Activated CD8-positive, alpha-beta T cell treated with anti-CD3 and anti-CD28 coated beads for 36 hours (primary cell): ENCODE measurements at regions not wholly inside any gene's neighbourhood (a gene's known extent, or its start where the extent isn't known, plus 50 kb on each side); places are given as distances from the start of the nearest gene placed in this dataset.

Source experiments
- ATAC-seq: fragments of 200-7000 bp; cut with Tn5 transposase; one replicate; pipeline ENCODE4 v1.10.0; 2021; ENCODE audit warnings: mild to moderate bottlenecking, moderate library complexity
- CTCF ChIA-PET: fragments of 350-600 bp; sonication (Branson Sonifier 250); formaldehyde crosslinking; loops from one replicate; lab custom pipeline; 2021; ENCODE audit warnings: antibody characterized with exemption; lab: Charles Lee
- POLR2A ChIA-PET: fragments of 350-600 bp; sonication (Branson Sonifier 250); formaldehyde crosslinking; loops from one replicate; lab custom pipeline; 2021; ENCODE audit warnings: antibody characterized with exemption; lab: Charles Lee
- DNase-seq: peaks from one replicate; pipeline ENCODE4 v3.0.0-alpha.2; 2020
- H3K27ac Mint-ChIP-seq: one replicate; pipeline ENCODE4 v1.8.0; 2021; ENCODE audit warnings: mild to moderate bottlenecking, mixed read lengths
- H3K27me3 Mint-ChIP-seq: one replicate; pipeline ENCODE4 v1.8.0; 2021; ENCODE audit warnings: mixed read lengths
- H3K36me3 Mint-ChIP-seq: one replicate; pipeline ENCODE4 v1.8.0; 2021; ENCODE audit warnings: low read depth, mixed read lengths
- H3K4me1 Mint-ChIP-seq: one replicate; pipeline ENCODE4 v1.8.0; 2021; ENCODE audit warnings: low read depth, mixed read lengths
- H3K4me3 Mint-ChIP-seq: one replicate; pipeline ENCODE4 v1.8.0; 2021; ENCODE audit warnings: mild to moderate bottlenecking, moderate library complexity, mixed read lengths
- H3K9me3 Mint-ChIP-seq: one replicate; pipeline ENCODE4 v1.8.0; 2021; ENCODE audit warnings: mixed read lengths
- intact Hi-C: fragments of 100-400 bp; cut with micrococcal nuclease; formaldehyde crosslinking; loops from one replicate; pipeline ENCODE4 v1.10.0; 2022
- TF ChIP-seq, protein P1 (sequence below): fragments of 200-600 bp; IDR thresholded peaks from one replicate; pipeline ENCODE4 v1.8.0; 2022; ENCODE audit warnings: antibody characterized with exemption, mild to moderate bottlenecking

- CTCF ChIA-PET = no interaction called here
- TF ChIP-seq, protein P1, sequence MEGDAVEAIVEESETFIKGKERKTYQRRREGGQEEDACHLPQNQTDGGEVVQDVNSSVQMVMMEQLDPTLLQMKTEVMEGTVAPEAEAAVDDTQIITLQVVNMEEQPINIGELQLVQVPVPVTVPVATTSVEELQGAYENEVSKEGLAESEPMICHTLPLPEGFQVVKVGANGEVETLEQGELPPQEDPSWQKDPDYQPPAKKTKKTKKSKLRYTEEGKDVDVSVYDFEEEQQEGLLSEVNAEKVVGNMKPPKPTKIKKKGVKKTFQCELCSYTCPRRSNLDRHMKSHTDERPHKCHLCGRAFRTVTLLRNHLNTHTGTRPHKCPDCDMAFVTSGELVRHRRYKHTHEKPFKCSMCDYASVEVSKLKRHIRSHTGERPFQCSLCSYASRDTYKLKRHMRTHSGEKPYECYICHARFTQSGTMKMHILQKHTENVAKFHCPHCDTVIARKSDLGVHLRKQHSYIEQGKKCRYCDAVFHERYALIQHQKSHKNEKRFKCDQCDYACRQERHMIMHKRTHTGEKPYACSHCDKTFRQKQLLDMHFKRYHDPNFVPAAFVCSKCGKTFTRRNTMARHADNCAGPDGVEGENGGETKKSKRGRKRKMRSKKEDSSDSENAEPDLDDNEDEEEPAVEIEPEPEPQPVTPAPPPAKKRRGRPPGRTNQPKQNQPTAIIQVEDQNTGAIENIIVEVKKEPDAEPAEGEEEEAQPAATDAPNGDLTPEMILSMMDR = no peak
- H3K27me3 Mint-ChIP-seq = peaks cover 19% of the 10 kb centered on the region
These were observed 264.6 kb downstream of the ADGRD1 start for GRCh38 chr12:131218026-131218922.

DNA sequence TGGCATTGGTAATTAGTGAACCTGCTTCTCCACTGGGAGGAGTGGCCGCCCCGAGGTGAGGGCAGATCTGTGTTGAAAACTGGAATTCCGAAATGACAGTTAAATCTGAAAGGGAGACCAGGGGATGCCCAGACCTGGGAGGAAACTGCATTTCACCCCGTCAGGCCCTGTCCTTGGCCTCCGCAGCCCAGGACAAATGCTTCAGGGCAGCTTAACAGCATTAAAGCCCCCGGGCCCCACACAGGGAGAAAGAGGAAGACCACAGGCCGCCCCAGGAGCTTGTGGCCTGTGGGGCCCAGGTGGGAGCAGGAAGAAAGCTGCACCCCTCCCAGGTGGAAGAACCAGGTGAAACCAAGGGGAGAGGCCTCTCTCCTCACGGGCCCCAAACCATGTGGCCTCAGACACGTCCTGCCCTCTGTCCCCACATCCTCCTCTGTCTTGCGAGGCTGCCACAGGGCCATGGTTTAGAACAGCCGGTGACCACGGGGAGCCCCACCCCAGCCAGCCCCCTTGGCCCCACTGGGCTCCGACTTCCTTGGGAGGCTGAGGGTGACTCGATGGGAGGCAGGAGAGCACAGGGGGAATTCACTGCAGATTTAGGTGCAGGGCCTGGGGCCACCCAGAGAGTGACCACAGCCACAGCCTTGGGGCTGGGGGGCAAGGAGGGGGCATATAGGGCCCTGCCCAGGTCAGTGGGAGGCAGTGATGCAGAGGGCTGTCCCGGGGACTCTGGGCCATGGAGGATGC is 265.4 kb downstream of the ADGRD1 start:
- TF ChIP-seq, protein P1 = no peak
- DNase-seq (no peak), ATAC-seq (no peak)
- Mint-ChIP-seq H3K36me3 (no peaks in the 10 kb centered on the region), H3K4me1 (peaks cover 14% of the 10 kb centered on the region), H3K9me3 (no peaks in the 10 kb centered on the region), H3K27me3 (peaks cover 19% of the 10 kb centered on the region), H3K4me3 (no peak overlapping the region), H3K27ac (no peak overlapping the region)
- CTCF ChIA-PET = no interaction called here
- POLR2A ChIA-PET = interaction anchor here (1.0 kb wide), 1 partner anchor 8 kb away, joined by 3 read pairs; no protein-coding TSS in a partner anchor
- intact Hi-C loops = no loop called here

More at GRCh38 chr12:131218026-131218922, 264.6 kb downstream of the ADGRD1 start:
- no peak overlapping the region for H3K27ac Mint-ChIP-seq
- no peaks in the 10 kb centered on the region for H3K36me3 Mint-ChIP-seq
- H3K9me3 Mint-ChIP-seq = peaks cover under 1% of the 10 kb centered on the region
- intact Hi-C loops = no loop called here
- DNase-seq = no peak
- H3K4me1 Mint-ChIP-seq = peaks cover 14% of the 10 kb centered on the region
- H3K4me3 Mint-ChIP-seq = no peak overlapping the region
- ATAC-seq = no peak
- POLR2A ChIA-PET = no interaction called here

GRCh38 chr12:131219670-131220330 is 266.1 kb downstream of the ADGRD1 start:
- H3K4me1 Mint-ChIP-seq = peaks cover 14% of the 10 kb centered on the region
- intact Hi-C loops = no loop called here
- no peaks in the 10 kb centered on the region for H3K9me3 Mint-ChIP-seq

GRCh38 chr12:131220331-131220685 is 266.6 kb downstream of the ADGRD1 start:
- no peaks in the 10 kb centered on the region for H3K9me3 Mint-ChIP-seq
- no peaks in the 10 kb centered on the region for H3K36me3 Mint-ChIP-seq
- TF ChIP-seq, protein P1 = no peak
- H3K4me1 Mint-ChIP-seq = peaks cover 14% of the 10 kb centered on the region
- DNase-seq (no peak), ATAC-seq (no peak)
- H3K27me3 Mint-ChIP-seq = peaks cover 19% of the 10 kb centered on the region
- ChIA-PET CTCF (no interaction called here), POLR2A (interaction anchor here (1.0 kb wide), 1 partner anchor 9 kb away, joined by 3 read pairs; no protein-coding TSS in a partner anchor)
- H3K27ac Mint-ChIP-seq = no peak overlapping the region
- H3K4me3 Mint-ChIP-seq = no peak overlapping the region
- intact Hi-C loops = no loop called here

More at GRCh38 chr12:131219670-131220330, 266.1 kb downstream of the ADGRD1 start:
- TF ChIP-seq, protein P1 = no peak
- Mint-ChIP-seq H3K27ac (no peak overlapping the region), H3K27me3 (peaks cover 19% of the 10 kb centered on the region), H3K36me3 (no peaks in the 10 kb centered on the region), H3K4me3 (no peak overlapping the region)
- ATAC-seq (no peak), DNase-seq (no peak)
- POLR2A ChIA-PET = interaction anchor here (1.0 kb wide), 1 partner anchor 9 kb away, joined by 3 read pairs; no protein-coding TSS in a partner anchor
- CTCF ChIA-PET = no interaction called here
